Caco-2 (cell line): ENCODE measurements at regions not wholly inside any gene's neighbourhood (a gene's known extent, or its start where the extent isn't known, plus 50 kb on each side); places are given as distances from the start of the nearest gene placed in this dataset.

ENCODE experiments used
- BruUV-seq: library from RNA; stranded (reverse); fragments of 400-500 nt; replicated peaks from 2 replicates; lab custom pipeline; 2021; lab: Mats Ljungman, UMichigan
- CTCF ChIA-PET: fragments of 300-600 bp; sonication (Branson Sonifier 250); formaldehyde crosslinking; loops from one replicate; lab custom pipeline; 2022; ENCODE audit warnings: antibody characterized with exemption; lab: Charles Lee
- POLR2A ChIA-PET: fragments of 300-600 bp; sonication (Branson Sonifier 250); formaldehyde crosslinking; loops from one replicate; lab custom pipeline; 2022; ENCODE audit warnings: antibody characterized with exemption; lab: Charles Lee
- DNase-seq, 2 experiments: peaks; one replicate each; pipeline versions ENCODE4 v3.0.0 to v3.0.0-alpha.2; 2020 to 2022
- H3K27me3 ChIP-seq: replicated peaks from 2 replicates; pipeline ENCODE4 v1.6.0; 2011; ENCODE audit warnings: low read length; ENCODE audit not compliant: control insufficient read depth, insufficient read depth
- H3K36me3 ChIP-seq: 2 replicates; pipeline ENCODE4 v1.5.1; 2011; ENCODE audit warnings: low read length; ENCODE audit not compliant: control insufficient read depth, insufficient read depth
- H3K4me1 ChIP-seq: fragments of 250-450 bp; sonication (Bioruptor Pico); 2 replicates; pipeline ENCODE4 v1.5.1; 2020; ENCODE audit warnings: mild to moderate bottlenecking
- H3K4me3 ChIP-seq: 2 replicates; pipeline ENCODE4 v1.5.1; 2011; ENCODE audit warnings: low read depth, mild to moderate bottlenecking, control low read depth, low read length
- H3K9me3 ChIP-seq: fragments of 250-450 bp; sonication (Bioruptor Pico); 2 replicates; pipeline ENCODE4 v1.5.1; 2020; ENCODE audit warnings: mild to moderate bottlenecking, moderate library complexity
- H3K27ac Mint-ChIP-seq: one replicate; pipeline ENCODE4 v1.8.0; 2022; ENCODE audit warnings: mixed read lengths; ENCODE audit not compliant: unreplicated experiment
- H3K27me3 Mint-ChIP-seq: one replicate; pipeline ENCODE4 v1.8.0; 2022; ENCODE audit warnings: mixed read lengths; ENCODE audit not compliant: insufficient read depth, unreplicated experiment
- H3K36me3 Mint-ChIP-seq: one replicate; pipeline ENCODE4 v1.8.0; 2022; ENCODE audit warnings: mild to moderate bottlenecking, mixed read lengths; ENCODE audit not compliant: insufficient read depth, unreplicated experiment
- H3K4me1 Mint-ChIP-seq: one replicate; pipeline ENCODE4 v1.8.0; 2022; ENCODE audit warnings: low read depth, mixed read lengths; ENCODE audit not compliant: unreplicated experiment
- H3K4me3 Mint-ChIP-seq: one replicate; pipeline ENCODE4 v1.8.0; 2022; ENCODE audit warnings: mild to moderate bottlenecking, moderate library complexity, mixed read lengths; ENCODE audit not compliant: unreplicated experiment
- H3K9me3 Mint-ChIP-seq: one replicate; pipeline ENCODE4 v1.8.0; 2022; ENCODE audit warnings: mixed read lengths; ENCODE audit not compliant: unreplicated experiment
- intact Hi-C: fragments of 100-400 bp; cut with micrococcal nuclease; formaldehyde crosslinking; loops from one replicate; pipeline ENCODE4 v1.10.0; 2022; ENCODE audit not compliant: unreplicated experiment
- TF ChIP-seq, protein P1 (sequence below), 2 experiments: fragments of 200-600 bp in 1 of 2; IDR thresholded peaks; 1 replicate in 1 of 2; 2 replicates in 1 of 2; pipeline versions ENCODE4 v1.5.1 to v1.8.0; 2011 to 2022; ENCODE audit warnings: antibody characterized with exemption in 1 of 2, control low read depth in 1 of 2, inconsistent platforms in 1 of 2, low read depth in 1 of 2, low read length in 1 of 2, mild to moderate bottlenecking in 1 of 2, moderate library complexity in 1 of 2; ENCODE audit not compliant: insufficient read depth in 1 of 2, severe bottlenecking in 1 of 2, unreplicated experiment in 1 of 2

GRCh38 chr20:50405915-50406609, 104.1 kb upstream of the PTPN1 start:
- no peak overlapping the region for H3K4me3 ChIP-seq
- no peaks in the 10 kb centered on the region for H3K36me3 Mint-ChIP-seq
- peaks cover 15% of the 10 kb centered on the region for H3K4me1 Mint-ChIP-seq
- peaks cover 26% of the 10 kb centered on the region for H3K4me1 ChIP-seq
- H3K36me3 ChIP-seq: no peaks in the 10 kb centered on the region
- BruUV-seq: no TSS peak
- no peaks in the 10 kb centered on the region for H3K27me3 ChIP-seq
- intact Hi-C loops: no loop called here
- TF ChIP-seq, protein P1, sequence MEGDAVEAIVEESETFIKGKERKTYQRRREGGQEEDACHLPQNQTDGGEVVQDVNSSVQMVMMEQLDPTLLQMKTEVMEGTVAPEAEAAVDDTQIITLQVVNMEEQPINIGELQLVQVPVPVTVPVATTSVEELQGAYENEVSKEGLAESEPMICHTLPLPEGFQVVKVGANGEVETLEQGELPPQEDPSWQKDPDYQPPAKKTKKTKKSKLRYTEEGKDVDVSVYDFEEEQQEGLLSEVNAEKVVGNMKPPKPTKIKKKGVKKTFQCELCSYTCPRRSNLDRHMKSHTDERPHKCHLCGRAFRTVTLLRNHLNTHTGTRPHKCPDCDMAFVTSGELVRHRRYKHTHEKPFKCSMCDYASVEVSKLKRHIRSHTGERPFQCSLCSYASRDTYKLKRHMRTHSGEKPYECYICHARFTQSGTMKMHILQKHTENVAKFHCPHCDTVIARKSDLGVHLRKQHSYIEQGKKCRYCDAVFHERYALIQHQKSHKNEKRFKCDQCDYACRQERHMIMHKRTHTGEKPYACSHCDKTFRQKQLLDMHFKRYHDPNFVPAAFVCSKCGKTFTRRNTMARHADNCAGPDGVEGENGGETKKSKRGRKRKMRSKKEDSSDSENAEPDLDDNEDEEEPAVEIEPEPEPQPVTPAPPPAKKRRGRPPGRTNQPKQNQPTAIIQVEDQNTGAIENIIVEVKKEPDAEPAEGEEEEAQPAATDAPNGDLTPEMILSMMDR (IDR thresholded peaks at IDR 0.05; ENCODE audit: insufficient read depth in 1 of 2, low read depth in 1 of 2, low read length in 1 of 2, severe bottlenecking in 1 of 2, unreplicated experiment in 1 of 2): no peak
- no peak for DNase-seq
- no peak overlapping the region for H3K4me3 Mint-ChIP-seq
- ChIA-PET POLR2A (no interaction called here), CTCF (no interaction called here)
- no peaks in the 10 kb centered on the region for H3K9me3 Mint-ChIP-seq
- peaks cover 10% of the 10 kb centered on the region; the same call in 1 of the 2 replicates for H3K9me3 ChIP-seq
- no peak overlapping the region for H3K27ac Mint-ChIP-seq
- H3K27me3 Mint-ChIP-seq: no peaks in the 10 kb centered on the region

- Histone ChIP-seq H3K36me3 (no peaks in the 10 kb centered on the region), H3K27me3 (no peaks in the 10 kb centered on the region), H3K4me1 (peaks cover 27% of the 10 kb centered on the region), H3K4me3 (no peak overlapping the region), H3K9me3 (peaks cover 10% of the 10 kb centered on the region; the same call in 1 of the 2 replicates)
- Mint-ChIP-seq H3K27me3 (no peaks in the 10 kb centered on the region), H3K4me3 (no peak overlapping the region), H3K4me1 (peaks cover 17% of the 10 kb centered on the region), H3K36me3 (no peaks in the 10 kb centered on the region), H3K9me3 (no peaks in the 10 kb centered on the region), H3K27ac (no peak overlapping the region)
- intact Hi-C loops: no loop called here
- TF ChIP-seq, protein P1 (IDR thresholded peaks at IDR 0.05; ENCODE audit: insufficient read depth in 1 of 2, low read depth in 1 of 2, low read length in 1 of 2, severe bottlenecking in 1 of 2, unreplicated experiment in 1 of 2): no peak
- DNase-seq: no peak
- POLR2A ChIA-PET: no interaction called here
- no TSS peak for BruUV-seq
- CTCF ChIA-PET: no interaction called here
Observed at GRCh38 chr20:50406610-50407136, 103.5 kb upstream of the PTPN1 start.

DNA sequence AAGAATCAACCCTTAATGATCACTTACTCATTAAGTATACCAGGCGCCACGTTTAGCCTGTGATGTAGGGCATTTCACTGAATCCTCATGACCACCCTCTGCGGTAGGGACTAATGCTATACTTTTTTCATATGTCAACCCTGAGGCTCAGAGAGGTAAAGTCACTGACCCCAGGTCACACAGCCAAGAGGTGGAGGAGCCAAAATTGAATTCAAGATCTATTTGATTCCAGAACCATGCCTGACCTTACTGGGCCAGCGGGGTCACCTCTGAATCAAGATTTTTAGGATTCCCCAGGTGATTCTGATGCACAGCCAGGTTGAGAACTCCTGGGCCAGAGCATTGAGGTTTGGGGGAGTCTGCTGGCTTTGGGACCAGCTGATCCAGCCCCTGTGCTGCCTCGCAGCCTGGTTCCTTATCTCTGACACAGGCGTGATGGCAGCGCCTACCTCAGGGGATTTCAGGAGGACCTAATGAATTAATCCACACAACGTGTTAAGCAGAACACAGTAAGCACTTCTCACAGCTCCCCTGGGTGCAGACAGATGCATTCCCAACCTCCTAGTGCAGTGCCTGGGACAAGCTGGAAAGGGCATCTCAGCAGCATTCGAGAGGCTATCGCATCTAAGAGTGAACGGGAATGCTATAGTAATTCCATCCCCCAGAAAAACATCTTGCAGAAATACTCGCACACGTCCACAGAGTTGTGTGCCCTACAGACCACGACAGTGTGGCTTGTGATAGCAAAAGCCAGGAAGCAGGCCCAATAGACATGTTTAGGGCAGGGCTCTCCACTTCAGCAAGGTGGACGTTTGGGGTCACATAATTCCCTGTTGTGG, 101.4 kb upstream of the PTPN1 start:
- POLR2A ChIA-PET: interaction anchor here (1.0 kb wide), 1 partner anchor 9 kb away, joined by 4 read pairs; no protein-coding TSS in a partner anchor
- intact Hi-C loops: no loop called here

More for the DNA sequence above, 101.4 kb upstream of the PTPN1 start:
- DNase-seq: no peak
- Mint-ChIP-seq H3K4me3 (no peak overlapping the region), H3K9me3 (peaks cover 10% of the 10 kb centered on the region), H3K4me1 (peaks cover 32% of the 10 kb centered on the region), H3K27ac (no peak overlapping the region), H3K36me3 (no peaks in the 10 kb centered on the region), H3K27me3 (no peaks in the 10 kb centered on the region)
- CTCF ChIA-PET: no interaction called here
- Histone ChIP-seq H3K9me3 (peaks cover 14% of the 10 kb centered on the region), H3K36me3 (no peaks in the 10 kb centered on the region), H3K27me3 (no peaks in the 10 kb centered on the region), H3K4me3 (no peak overlapping the region), H3K4me1 (peaks cover 35% of the 10 kb centered on the region)
- TF ChIP-seq, protein P1 (IDR thresholded peaks at IDR 0.05; ENCODE audit: insufficient read depth in 1 of 2, low read depth in 1 of 2, low read length in 1 of 2, severe bottlenecking in 1 of 2, unreplicated experiment in 1 of 2): no peak
- BruUV-seq: no TSS peak
